Epithelial cell of esophagus (primary cell): ENCODE measurements at regions not wholly inside any gene's neighbourhood (a gene's known extent, or its start where the extent isn't known, plus 50 kb on each side); places are given as distances from the start of the nearest gene placed in this dataset.

Source experiments
- DNase-seq: peaks from one replicate; pipeline ENCODE4 v3.0.0; 2010; ENCODE audit warnings: low read depth
- H3K4me3 ChIP-seq: 2 replicates; pipeline ENCODE4 v1.5.1; 2011; ENCODE audit warnings: mild to moderate bottlenecking, low read length, control low read depth
- CTCF ChIP-seq: IDR thresholded peaks from 2 replicates; pipeline ENCODE4 v1.5.1; 2011; ENCODE audit warnings: low read depth, mild to moderate bottlenecking, low read length, control low read depth, inconsistent platforms; ENCODE audit not compliant: insufficient read depth; ENCODE audit errors: missing control alignments

- TF ChIP-seq CTCF = no peak
- H3K4me3 ChIP-seq = no peak overlapping the region
- DNase-seq = no peak
These were observed 241.0 kb upstream of the ZNF717 start for GRCh38 chr3:76026379-76026778.

- DNase-seq = no peak
- TF ChIP-seq CTCF = no peak
- no peak overlapping the region for H3K4me3 ChIP-seq
These were observed 243.4 kb upstream of the ZNF717 start for GRCh38 chr3:76028774-76029173.

GRCh38 chr3:76034649-76035048, 249.3 kb upstream of the ZNF717 start:
- no peak overlapping the region for H3K4me3 ChIP-seq
- DNase-seq = no peak
- no peak for TF ChIP-seq CTCF

- no peak for DNase-seq
- no peak overlapping the region for H3K4me3 ChIP-seq
- no peak for TF ChIP-seq CTCF
These were observed 249.8 kb upstream of the ZNF717 start for GRCh38 chr3:76035117-76035516.

GRCh38 chr3:76038949-76039348, 253.6 kb upstream of the ZNF717 start:
- no peak overlapping the region for H3K4me3 ChIP-seq
- DNase-seq = no peak
- TF ChIP-seq CTCF = no peak

GRCh38 chr3:76039431-76039830, 254.1 kb upstream of the ZNF717 start:
- peak; percentile 71 for DNase-seq
- TF ChIP-seq CTCF = no peak
- no peak overlapping the region for H3K4me3 ChIP-seq

GRCh38 chr3:76040946-76041345, 255.6 kb upstream of the ZNF717 start:
- DNase-seq = no peak
- H3K4me3 ChIP-seq = no peak overlapping the region
- no peak for TF ChIP-seq CTCF
